ENCODE measurements at regions not wholly inside any gene's neighbourhood (a gene's known extent, or its start where the extent isn't known, plus 50 kb on each side); places are given as distances from the start of the nearest gene placed in this dataset.

DNA sequence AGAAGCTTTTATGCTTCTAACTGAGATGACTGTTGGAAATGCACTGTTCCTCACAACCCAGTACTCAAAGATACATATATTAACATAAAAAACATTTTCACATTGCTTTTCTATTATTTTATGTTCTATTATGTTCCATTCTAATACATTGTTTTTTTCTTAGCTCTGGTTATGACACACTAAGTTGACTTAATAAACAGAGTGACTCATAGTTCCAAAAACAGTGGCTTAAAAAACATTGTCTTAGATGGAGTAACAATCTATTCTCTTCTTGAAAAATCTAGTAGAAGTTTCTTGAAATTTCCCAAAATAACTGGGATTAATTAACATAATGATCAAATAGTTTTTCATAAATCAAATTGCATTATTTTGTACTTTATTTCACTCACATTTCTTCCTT is 328.2 kb upstream of the LRATD1 start:
- TF ChIP-seq CTCF (IDR thresholded peaks at IDR 0.05) = no peak
- no peak for TF ChIP-seq EZH2phosphoT487 (IDR thresholded peaks at IDR 0.05)
- no peak for TF ChIP-seq EZH2 (IDR thresholded peaks at IDR 0.05)
